Endothelial cell of umbilical vein (primary cell): ENCODE measurements at regions not wholly inside any gene's neighbourhood (a gene's known extent, or its start where the extent isn't known, plus 50 kb on each side); places are given as distances from the start of the nearest gene placed in this dataset.

Experiments used
- BruUV-seq: library from RNA; stranded (reverse); fragments of 400-500 nt; replicated peaks from 2 replicates; lab custom pipeline; 2021; lab: Mats Ljungman, UMichigan
- CTCF ChIA-PET: fragments of 300-600, 350-600 bp; sonication (Branson Sonifier 250); formaldehyde crosslinking; loops from one replicate; lab custom pipeline; 2021; ENCODE audit warnings: antibody characterized with exemption, inconsistent platforms; lab: Charles Lee
- POLR2A ChIA-PET: fragments of 300-600, 350-600 bp; sonication (Branson Sonifier 250); formaldehyde crosslinking; loops from one replicate; lab custom pipeline; 2021; ENCODE audit warnings: antibody characterized with exemption, inconsistent platforms; lab: Charles Lee
- DNase-seq: peaks from one replicate; pipeline ENCODE4 v3.0.0-alpha.2; 2011; ENCODE audit warnings: low read depth, low spot score
- FAIRE-seq: peaks from 2 replicates; lab custom pipeline; 2011; peaks lifted over from hg19 to GRCh38; lab: Jason Lieb, UNC
- H2AFZ ChIP-seq: 2 replicates; pipeline ENCODE4 v1.6.0; 2012; ENCODE audit warnings: low read depth, low read length, control low read depth, inconsistent platforms
- H3K27ac ChIP-seq: 2 replicates; pipeline ENCODE4 v1.5.1; 2011; ENCODE audit warnings: low read depth, mild to moderate bottlenecking, control low read depth, low read length, moderate library complexity; ENCODE audit not compliant: insufficient read depth
- H3K27me3 ChIP-seq, 2 experiments: 2 replicates each; pipeline versions ENCODE4 v1.6.0 to v1.6.1; 2011; ENCODE audit warnings: low read length in 2 of 2, mixed read lengths in 1 of 2; ENCODE audit not compliant: control insufficient read depth in 2 of 2, insufficient read depth in 2 of 2
- H3K36me3 ChIP-seq, 2 experiments: 2 replicates in 1 of 2; 3 replicates in 1 of 2; pipeline ENCODE4 v1.5.1; 2011; ENCODE audit warnings: low read length in 2 of 2, mild to moderate bottlenecking in 1 of 2, moderate library complexity in 1 of 2; ENCODE audit not compliant: control insufficient read depth in 2 of 2, insufficient read depth in 2 of 2; ENCODE audit errors: extremely low read depth in 1 of 2
- H3K4me1 ChIP-seq: 3 replicates; pipeline ENCODE4 v1.5.1; 2011; ENCODE audit warnings: mild to moderate bottlenecking, low read length; ENCODE audit not compliant: control insufficient read depth, insufficient read depth; ENCODE audit errors: extremely low read depth
- H3K4me2 ChIP-seq: 2 replicates; pipeline ENCODE4 v1.6.1; 2011; ENCODE audit warnings: low read length, control low read depth, mixed read lengths; ENCODE audit not compliant: insufficient read depth
- H3K4me3 ChIP-seq, 3 experiments: fragments of 200-600 bp in 1 of 3; sonication (generic), shearing (Covaris generic) in 1 of 3; replicated peaks in 1 of 3; 2 replicates each; pipeline ENCODE4 v1.5.1; 2011 to 2016; ENCODE audit warnings: control low read depth in 3 of 3, low read length in 3 of 3, mild to moderate bottlenecking in 2 of 3, inconsistent platforms in 1 of 3, low read depth in 1 of 3, moderate library complexity in 1 of 3; ENCODE audit not compliant: insufficient read depth in 1 of 3
- H3K79me2 ChIP-seq: 2 replicates; pipeline ENCODE4 v1.6.0; 2012; ENCODE audit warnings: low read length, inconsistent platforms; ENCODE audit not compliant: control insufficient read depth, insufficient read depth
- H3K9ac ChIP-seq: replicated peaks from 2 replicates; pipeline ENCODE3; 2011; ENCODE audit warnings: low read length, control low read depth; ENCODE audit not compliant: insufficient read depth; ENCODE audit errors: extremely low read depth
- H3K9me1 ChIP-seq: replicated peaks from 3 replicates; pipeline ENCODE4 v1.6.0; 2011; ENCODE audit warnings: mild to moderate bottlenecking, low read length; ENCODE audit not compliant: control insufficient read depth, insufficient read depth; ENCODE audit errors: extremely low read depth
- H3K9me3 ChIP-seq: replicated peaks from 2 replicates; pipeline ENCODE4 v1.5.1; 2012; ENCODE audit warnings: low read length, inconsistent platforms; ENCODE audit not compliant: control insufficient read depth, insufficient read depth
- H4K20me1 ChIP-seq: replicated peaks from 2 replicates; pipeline ENCODE3; 2011; ENCODE audit warnings: mild to moderate bottlenecking, low read length; ENCODE audit not compliant: control insufficient read depth, insufficient read depth; ENCODE audit errors: extremely low read depth
- EZH2 ChIP-seq: IDR thresholded peaks from 2 replicates; pipeline ENCODE4 v1.6.1; 2012; ENCODE audit warnings: borderline replicate concordance, low read depth, mild to moderate bottlenecking, moderate library complexity, low read length, inconsistent platforms; ENCODE audit not compliant: severe bottlenecking
- FOS ChIP-seq: IDR thresholded peaks from 2 replicates; pipeline ENCODE4 v1.6.1; 2011; ENCODE audit warnings: mild to moderate bottlenecking, low read length, moderate library complexity, borderline replicate concordance; ENCODE audit not compliant: insufficient read depth
- GATA2 ChIP-seq: IDR thresholded peaks from 2 replicates; pipeline ENCODE4 v1.7.0; 2011; ENCODE audit warnings: low read depth, mild to moderate bottlenecking, moderate library complexity, mixed read lengths, low read length; ENCODE audit not compliant: insufficient read length, insufficient read depth
- JUN ChIP-seq: IDR thresholded peaks from 2 replicates; pipeline ENCODE4 v1.6.1; 2011; ENCODE audit warnings: borderline replicate concordance, low read depth; ENCODE audit not compliant: insufficient read length, insufficient read depth
- MAX ChIP-seq: IDR thresholded peaks from 2 replicates; pipeline ENCODE4 v1.6.1; 2011; ENCODE audit not compliant: insufficient read depth, insufficient read length
- MYC ChIP-seq: IDR thresholded peaks from one replicate; pipeline ENCODE4 v1.6.1; 2011; ENCODE audit warnings: mild to moderate bottlenecking, low read depth, low read length
- POLR2A ChIP-seq: IDR thresholded peaks from 2 replicates; pipeline ENCODE4 v1.6.1; 2012; ENCODE audit warnings: low read depth, mild to moderate bottlenecking, control low read depth, low read length
- POLR2AphosphoS5 ChIP-seq: IDR thresholded peaks from 2 replicates; pipeline ENCODE4 v1.6.1; 2012; ENCODE audit warnings: low read depth, mild to moderate bottlenecking, control low read depth, low read length, moderate library complexity; ENCODE audit not compliant: insufficient read depth
- dilution Hi-C: fragments of 300-500 bp; cut with MboI; formaldehyde crosslinking; loops from one replicate; pipeline ENCODE4 v1.15.0; 2019; ENCODE audit warnings: low sequenced_read_pairs; ENCODE audit not compliant: extremely low pct_ligation_motif_present
- intact Hi-C: fragments of 100-400 bp; cut with micrococcal nuclease; formaldehyde crosslinking; loops from one replicate; pipeline ENCODE4 v1.10.0; 2022
- TF ChIP-seq, protein P1 (sequence below), 2 donors: IDR thresholded peaks; 1 replicate in 1 of 2; 2 replicates in 1 of 2; pipeline ENCODE4 v1.5.1; 2011; ENCODE audit warnings: low read length in 2 of 2, mild to moderate bottlenecking in 2 of 2, moderate library complexity in 2 of 2, control low read depth in 1 of 2, inconsistent platforms in 1 of 2, low read depth in 1 of 2; ENCODE audit not compliant: insufficient read depth in 1 of 2; ENCODE audit errors: extremely low read depth in 1 of 2

- H3K4me1 ChIP-seq, result no peaks in the 10 kb centered on the region
- no peak overlapping the region for H3K4me3 ChIP-seq
- H2AFZ ChIP-seq, result no peak overlapping the region
- no peak for DNase-seq
- FAIRE-seq, result no peak
- POLR2A ChIA-PET, result no interaction called here
- H3K9me3 ChIP-seq, result no peaks in the 10 kb centered on the region
- TF ChIP-seq EZH2 (no peak), POLR2AphosphoS5 (no peak), GATA2 (no peak), POLR2A (no peak), FOS (no peak), MAX (no peak), MYC (no peak), JUN (no peak)
- TF ChIP-seq, protein P1, sequence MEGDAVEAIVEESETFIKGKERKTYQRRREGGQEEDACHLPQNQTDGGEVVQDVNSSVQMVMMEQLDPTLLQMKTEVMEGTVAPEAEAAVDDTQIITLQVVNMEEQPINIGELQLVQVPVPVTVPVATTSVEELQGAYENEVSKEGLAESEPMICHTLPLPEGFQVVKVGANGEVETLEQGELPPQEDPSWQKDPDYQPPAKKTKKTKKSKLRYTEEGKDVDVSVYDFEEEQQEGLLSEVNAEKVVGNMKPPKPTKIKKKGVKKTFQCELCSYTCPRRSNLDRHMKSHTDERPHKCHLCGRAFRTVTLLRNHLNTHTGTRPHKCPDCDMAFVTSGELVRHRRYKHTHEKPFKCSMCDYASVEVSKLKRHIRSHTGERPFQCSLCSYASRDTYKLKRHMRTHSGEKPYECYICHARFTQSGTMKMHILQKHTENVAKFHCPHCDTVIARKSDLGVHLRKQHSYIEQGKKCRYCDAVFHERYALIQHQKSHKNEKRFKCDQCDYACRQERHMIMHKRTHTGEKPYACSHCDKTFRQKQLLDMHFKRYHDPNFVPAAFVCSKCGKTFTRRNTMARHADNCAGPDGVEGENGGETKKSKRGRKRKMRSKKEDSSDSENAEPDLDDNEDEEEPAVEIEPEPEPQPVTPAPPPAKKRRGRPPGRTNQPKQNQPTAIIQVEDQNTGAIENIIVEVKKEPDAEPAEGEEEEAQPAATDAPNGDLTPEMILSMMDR (IDR thresholded peaks at IDR 0.05; ENCODE audit: extremely low read depth in 1 of 2, insufficient read depth in 1 of 2, low read depth in 1 of 2, low read length in 2 of 2), result no peak
- no peak overlapping the region for H3K27ac ChIP-seq
- CTCF ChIA-PET, result no interaction called here
- H3K27me3 ChIP-seq, result no peaks in the 10 kb centered on the region
- no peaks in the 10 kb centered on the region for H3K36me3 ChIP-seq
- BruUV-seq, result no TSS peak
- dilution Hi-C loops (no loop called here), intact Hi-C loops (no loop called here)
- H3K9ac ChIP-seq, result no peak overlapping the region
- H3K9me1 ChIP-seq, result no peaks in the 10 kb centered on the region
- H4K20me1 ChIP-seq, result no peaks in the 10 kb centered on the region
- no peak overlapping the region for H3K4me2 ChIP-seq
- H3K79me2 ChIP-seq, result no peaks in the 10 kb centered on the region
Measured at GRCh38 chr17:34874478-34874877, 86.8 kb downstream of the CCT6B start.
